Stimulated activated CD4-positive, alpha-beta T cell treated with anti-CD3 and anti-CD28 coated beads, Interleukin-1b, Interleukin-23, amount 100 ng/mL, for 4 hours (primary cell): ENCODE measurements at regions not wholly inside any gene's neighbourhood (a gene's known extent, or its start where the extent isn't known, plus 50 kb on each side); places are given as distances from the start of the nearest gene placed in this dataset.
"Not testable (repeated sequence)": the region's sequence is repeated elsewhere in the genome, so short reads cannot be mapped to it uniquely, and the experiment has no call there.

ENCODE experiments used
- DNase-seq, 2 donors: peaks; one replicate each; pipeline ENCODE4 v3.0.0-alpha.2; 2020; ENCODE audit warnings: low read depth in 2 of 2

DNA sequence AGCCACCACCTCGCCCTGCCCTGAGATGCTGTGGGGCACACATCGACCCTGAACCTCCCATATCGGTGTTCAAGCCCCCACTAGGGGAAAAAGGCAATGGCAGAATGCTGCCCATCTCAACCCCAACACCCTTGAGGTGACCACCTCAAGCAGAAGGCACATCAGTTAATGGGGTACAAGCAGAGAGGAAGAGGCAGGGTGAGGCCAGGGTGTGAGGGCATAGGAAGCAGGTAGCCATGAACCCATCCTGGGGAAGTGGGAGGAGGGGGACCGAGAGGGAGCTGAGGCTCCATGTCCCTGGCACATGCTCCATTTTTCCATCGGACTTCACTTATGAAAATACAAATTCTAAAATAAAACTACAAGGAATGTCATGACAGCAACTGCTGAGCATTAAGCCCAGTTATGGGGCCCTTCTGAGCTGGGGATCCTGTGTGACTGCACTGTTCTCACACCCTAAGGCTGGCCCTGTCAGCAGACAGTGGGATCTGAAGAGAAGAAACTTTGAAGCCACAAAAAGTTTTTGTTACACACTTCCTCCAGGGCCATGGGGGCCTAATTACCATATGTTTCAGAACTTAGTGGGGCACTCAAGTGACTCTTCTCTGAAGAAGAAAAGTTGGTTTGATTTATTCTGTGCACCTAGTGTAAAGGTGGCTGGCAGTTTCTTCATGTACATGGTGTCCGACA lies 68.2 kb upstream of the FAM241A start:
- DNase-seq: no peak

DNA sequence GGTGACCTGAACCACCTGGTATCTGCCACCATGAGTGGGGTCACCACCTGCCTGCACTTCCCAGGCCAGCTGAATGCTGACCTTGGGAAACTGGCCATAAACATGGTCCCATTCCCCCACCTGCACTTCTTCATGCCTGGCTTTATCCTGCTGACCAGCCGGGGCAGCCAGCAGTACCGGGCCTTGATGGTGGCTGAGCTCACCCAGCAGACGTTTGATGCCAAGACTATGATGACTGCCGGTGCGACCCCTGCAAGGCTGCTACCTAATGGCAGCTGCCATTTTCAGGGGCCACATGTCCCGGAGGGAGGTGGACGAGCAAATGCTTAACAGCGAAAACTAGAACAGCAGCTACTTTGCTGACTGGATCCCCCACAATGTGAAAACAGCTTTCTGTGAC lies 67.5 kb upstream of the FAM241A start:
- DNase-seq: no peak

DNA sequence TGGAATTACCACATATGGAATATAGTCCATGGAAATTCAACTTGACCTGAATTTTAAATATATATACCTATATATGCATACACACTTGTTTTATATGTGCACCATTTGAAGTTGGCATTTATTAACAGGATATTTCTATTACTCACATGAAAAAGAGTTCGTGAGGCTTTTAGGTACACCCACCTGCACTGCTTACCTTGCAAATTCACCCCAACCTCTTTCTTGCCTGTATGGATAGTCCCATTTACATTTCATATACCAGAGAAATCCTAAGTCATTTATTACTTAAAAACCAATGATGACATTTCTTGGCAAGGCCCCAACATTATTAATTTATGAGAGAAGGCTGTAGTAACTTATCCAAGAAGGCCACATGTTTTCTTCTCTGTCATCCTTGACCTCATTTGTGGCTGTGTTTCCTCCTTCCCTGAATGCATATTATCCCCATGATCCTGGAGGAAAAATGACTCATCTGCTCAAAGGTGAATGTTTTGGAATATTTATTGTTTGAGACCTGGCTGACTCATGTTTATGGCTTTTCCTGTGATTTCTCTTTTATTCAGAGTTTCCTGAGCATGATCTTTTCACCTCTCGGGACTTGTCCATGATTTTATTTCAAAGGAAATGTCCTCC lies 62.2 kb upstream of the FAM241A start:
- DNase-seq: no peak

DNA sequence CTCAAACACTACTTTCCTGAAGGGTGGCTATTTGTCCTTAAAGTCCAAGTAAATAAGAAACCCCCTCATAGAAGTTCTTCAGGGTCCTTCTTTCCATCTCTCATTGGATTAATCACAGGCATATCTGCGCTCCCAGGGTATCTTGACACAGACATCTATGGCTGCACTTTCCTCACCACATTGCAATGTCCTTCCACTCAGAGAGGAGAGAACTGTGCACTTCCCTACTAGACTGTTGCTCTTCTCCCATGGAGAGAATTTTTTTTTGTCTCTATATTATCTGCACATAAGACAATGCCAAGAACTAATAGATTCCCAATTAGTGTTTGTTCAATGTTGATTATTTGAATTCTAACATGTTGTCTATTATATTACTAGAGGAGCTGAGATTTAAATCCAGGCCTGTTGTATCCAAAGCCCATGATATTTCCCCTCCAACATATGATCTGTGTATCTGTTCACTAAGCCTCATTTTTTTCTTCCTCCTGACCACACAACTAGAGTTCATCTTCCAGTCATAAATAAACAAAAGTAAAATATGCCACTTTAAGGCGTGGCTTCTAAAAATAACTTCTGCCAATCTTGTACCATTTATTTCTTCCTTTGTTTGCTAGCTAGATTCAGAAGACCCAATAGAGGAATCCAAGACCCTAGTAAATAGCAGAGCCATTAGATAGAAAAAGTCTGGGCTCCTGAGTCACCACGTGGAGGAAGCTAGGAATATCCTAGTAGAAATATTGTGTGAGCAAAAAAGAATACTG lies 61.5 kb upstream of the FAM241A start:
- no peak for DNase-seq

DNA sequence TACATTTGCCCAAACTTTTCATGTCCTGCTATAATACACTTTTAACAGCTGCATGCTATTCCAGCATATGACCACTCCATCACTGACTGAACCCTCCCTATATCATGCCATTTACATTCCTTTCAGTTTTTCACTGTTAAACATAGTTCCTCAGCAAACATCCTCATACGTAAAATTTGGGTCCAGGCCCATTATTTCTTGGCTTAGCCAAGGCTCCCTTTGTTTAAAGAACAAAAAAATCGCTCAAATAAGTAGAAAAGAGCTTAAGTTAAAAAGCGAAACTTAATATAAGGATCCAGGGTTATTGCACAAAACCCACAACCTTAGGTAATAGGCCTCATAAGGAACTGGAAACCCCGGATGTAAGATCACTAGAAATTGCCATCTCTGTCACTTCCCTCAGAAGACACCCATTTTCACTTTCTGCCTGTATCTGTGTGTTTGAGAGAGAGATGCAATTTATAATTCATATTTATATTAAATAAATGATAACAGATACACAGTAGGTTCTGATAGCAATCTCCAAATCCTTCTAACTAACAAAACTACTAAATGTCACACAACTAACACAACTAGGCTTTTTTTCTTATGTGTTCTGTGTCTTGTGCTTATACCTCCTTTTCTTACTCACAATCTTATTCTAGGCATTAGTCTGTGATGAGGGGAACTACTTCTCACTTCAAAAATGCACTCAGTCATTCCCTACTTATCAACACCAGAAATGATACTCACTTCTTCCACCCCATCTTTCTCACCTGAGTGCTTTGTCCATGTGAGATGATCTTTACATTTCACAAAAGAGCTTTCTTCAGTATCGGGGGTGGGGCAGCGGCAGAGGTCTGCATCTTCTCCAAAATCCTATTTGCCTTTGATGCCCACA lies 59.9 kb upstream of the FAM241A start:
- no peak for DNase-seq

DNA sequence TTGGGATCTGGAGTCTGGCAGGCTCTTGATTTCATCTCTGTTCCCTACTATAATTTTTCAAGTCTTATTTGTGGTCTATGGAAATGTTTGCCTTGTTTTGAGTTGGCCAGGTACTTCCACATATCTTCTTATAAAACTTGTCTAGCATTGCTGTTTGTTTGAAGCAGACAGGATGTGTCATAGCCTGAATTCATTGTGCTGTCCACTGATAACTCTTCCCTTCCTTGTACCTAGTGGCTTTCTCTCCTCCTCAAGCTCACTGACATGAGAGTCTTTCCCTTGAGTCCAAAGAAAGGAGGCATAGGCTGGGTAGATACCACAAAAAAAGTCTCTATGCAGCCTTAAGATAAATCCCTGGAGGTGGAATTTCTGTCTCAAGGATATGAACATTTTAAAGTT lies 59.2 kb upstream of the FAM241A start:
- no peak for DNase-seq

DNA sequence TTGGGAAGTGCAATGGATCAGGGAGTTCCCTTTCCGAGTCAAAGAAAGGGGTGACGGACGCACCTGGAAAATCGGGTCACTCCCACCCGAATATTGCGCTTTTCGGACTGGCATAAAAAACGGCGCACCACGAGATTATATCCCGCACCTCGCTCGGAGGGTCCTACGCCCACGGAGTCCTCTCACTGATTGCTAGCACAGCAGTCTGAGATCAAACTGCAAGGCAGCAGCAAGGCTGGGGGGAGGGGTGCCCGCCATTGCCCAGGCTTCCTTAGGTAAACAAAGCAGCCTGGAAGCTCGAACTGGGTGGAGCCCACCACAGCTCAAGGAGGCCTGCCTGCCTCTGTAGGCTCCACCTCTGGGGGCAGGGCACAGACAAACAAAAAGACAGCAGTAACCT lies 58.6 kb upstream of the FAM241A start:
- not testable (repeated sequence) for DNase-seq

DNA sequence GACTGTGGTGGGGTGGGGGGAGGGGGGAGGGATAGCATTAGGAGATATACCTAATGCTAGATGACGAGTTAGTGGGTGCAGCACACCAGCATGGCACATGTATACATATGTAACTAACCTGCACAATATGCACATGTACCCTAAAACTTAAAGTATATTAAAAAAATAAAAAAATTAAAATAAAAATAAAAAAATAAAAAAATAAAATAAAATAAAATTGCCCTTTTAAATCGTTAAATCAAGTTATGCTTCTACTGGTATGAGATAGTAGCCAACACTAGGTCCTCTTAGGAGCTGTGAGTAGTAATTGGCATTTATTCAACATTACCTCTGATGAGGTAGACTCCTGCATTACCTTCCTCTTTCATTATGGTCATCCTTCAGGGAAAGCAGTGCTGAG lies 52.9 kb upstream of the FAM241A start:
- DNase-seq: not testable (repeated sequence)

DNA sequence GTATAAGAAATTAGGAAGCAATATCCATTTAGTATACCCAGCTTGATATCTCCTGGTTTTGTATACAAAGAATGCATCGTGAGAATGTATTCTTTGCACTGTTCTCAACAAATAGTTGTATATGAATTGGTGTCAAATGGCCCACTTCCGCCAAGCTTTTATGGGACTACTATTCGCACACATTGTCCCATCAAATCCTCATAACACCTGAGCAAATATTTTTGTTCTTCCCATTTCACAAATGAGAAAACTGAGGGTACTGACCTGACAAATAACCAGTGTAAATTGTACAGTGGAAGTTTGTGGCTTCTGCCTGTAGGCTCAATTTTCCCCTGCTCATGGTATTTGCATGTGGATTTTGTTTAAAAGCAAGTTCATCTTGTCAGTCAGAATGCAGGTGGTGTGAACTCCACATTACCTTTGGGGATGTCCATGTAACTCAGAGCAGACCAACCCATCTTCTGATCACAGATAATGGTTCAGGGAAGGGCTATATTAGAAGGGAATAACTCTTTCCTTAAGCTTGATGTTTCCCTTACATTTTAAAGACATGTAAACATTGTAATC lies 51.5 kb upstream of the FAM241A start:
- no peak for DNase-seq

DNA sequence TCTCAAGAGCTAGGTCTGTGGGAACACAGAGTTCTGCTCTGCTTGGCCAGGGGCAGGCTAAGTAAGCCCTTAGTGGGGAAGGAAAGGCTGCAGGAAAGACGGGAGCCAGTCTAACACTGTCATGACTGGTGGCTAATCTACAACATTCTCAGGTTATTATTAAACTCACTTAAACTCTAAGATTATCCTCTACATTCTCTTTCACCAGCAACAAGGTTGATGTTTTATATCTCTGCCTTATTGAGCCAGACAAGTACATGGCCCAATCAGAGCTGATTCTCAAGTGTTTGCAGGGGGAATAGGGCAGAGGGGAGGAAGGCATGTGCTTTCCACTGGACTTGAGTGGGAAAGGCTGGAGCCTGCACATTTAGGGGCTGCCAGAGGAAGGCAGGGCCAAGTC lies 50.9 kb upstream of the FAM241A start:
- no peak for DNase-seq
